ENCODE measurements at regions not wholly inside any gene's neighbourhood (a gene's known extent, or its start where the extent isn't known, plus 50 kb on each side); places are given as distances from the start of the nearest gene placed in this dataset.

DNA sequence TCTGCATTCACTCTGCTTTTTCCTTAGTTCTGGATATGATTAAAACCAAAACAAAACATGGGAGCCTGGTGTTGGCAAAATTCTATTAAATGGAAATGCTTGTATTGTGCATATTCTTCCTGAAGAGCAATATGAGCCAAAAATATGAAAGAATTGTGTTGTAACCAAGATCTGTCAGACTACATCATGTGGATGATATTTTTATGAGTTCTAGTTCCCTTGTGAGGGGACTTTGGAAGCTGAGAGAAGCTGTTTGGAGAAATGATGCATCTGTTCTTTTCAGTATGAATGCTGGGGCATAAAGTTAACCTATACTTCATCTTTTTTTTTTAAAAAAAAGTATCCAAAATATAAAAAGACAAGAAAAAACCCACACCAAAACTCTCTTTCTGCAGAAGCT, 782.7 kb downstream of the ANKRD7 start:
- no peak overlapping the region for H3K27ac Mint-ChIP-seq
- ChIA-PET CTCF (no interaction called here), POLR2A (no interaction called here)
- H3K9me3 Mint-ChIP-seq (ENCODE audit: insufficient read depth): peaks cover 2% of the 10 kb centered on the region
- H3K27me3 Mint-ChIP-seq: no peaks in the 10 kb centered on the region
- no peak overlapping the region for H3K27ac ChIP-seq (ENCODE audit: low read length in 2 of 2)
- H3K4me1 ChIP-seq (ENCODE audit: control insufficient read depth in 2 of 2, insufficient read depth in 2 of 2, low read length in 2 of 2): no peaks in the 10 kb centered on the region
- H3K9ac ChIP-seq (ENCODE audit: low read length): no peak overlapping the region
- H3K4me1 Mint-ChIP-seq: no peaks in the 10 kb centered on the region
- H3K4me2 ChIP-seq (replicated peaks; ENCODE audit: low read depth, low read length, poor library complexity, severe bottlenecking): no peak overlapping the region
- no peak for DNase-seq
- no peak for TF ChIP-seq EZH2 (IDR thresholded peaks at IDR 0.05; ENCODE audit: borderline replicate concordance, insufficient read depth, low read depth, low read length, poor library complexity, severe bottlenecking)
- TF ChIP-seq, protein P1, sequence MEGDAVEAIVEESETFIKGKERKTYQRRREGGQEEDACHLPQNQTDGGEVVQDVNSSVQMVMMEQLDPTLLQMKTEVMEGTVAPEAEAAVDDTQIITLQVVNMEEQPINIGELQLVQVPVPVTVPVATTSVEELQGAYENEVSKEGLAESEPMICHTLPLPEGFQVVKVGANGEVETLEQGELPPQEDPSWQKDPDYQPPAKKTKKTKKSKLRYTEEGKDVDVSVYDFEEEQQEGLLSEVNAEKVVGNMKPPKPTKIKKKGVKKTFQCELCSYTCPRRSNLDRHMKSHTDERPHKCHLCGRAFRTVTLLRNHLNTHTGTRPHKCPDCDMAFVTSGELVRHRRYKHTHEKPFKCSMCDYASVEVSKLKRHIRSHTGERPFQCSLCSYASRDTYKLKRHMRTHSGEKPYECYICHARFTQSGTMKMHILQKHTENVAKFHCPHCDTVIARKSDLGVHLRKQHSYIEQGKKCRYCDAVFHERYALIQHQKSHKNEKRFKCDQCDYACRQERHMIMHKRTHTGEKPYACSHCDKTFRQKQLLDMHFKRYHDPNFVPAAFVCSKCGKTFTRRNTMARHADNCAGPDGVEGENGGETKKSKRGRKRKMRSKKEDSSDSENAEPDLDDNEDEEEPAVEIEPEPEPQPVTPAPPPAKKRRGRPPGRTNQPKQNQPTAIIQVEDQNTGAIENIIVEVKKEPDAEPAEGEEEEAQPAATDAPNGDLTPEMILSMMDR (IDR thresholded peaks at IDR 0.05): no peak
- H3K9me3 ChIP-seq (ENCODE audit: control extremely low read depth in 1 of 3, control insufficient read depth in 2 of 3, insufficient read depth in 1 of 3, low read length in 2 of 3): no peaks in the 10 kb centered on the region
- H3K4me3 ChIP-seq (ENCODE audit: control extremely low read depth in 1 of 5, extremely low read depth in 1 of 5, insufficient read depth in 1 of 5, low read depth in 2 of 5, low read length in 4 of 5): no peak overlapping the region
- H3K79me2 ChIP-seq (ENCODE audit: control insufficient read depth, insufficient read depth, low read length): no peaks in the 10 kb centered on the region
- ATAC-seq (ENCODE audit: low read depth): no peak
- intact Hi-C loops (cut with micrococcal nuclease): no loop called here
- no peaks in the 10 kb centered on the region for H4K20me1 ChIP-seq (ENCODE audit: control insufficient read depth, insufficient read depth, low read length, poor library complexity, severe bottlenecking)
- no peaks in the 10 kb centered on the region for H3K36me3 ChIP-seq (replicated peaks in 1 of 2; ENCODE audit: control extremely low read depth in 1 of 2, control insufficient read depth in 1 of 2, extremely low read depth in 1 of 2, insufficient read depth in 2 of 2, low read length in 1 of 2)
- H3K27me3 ChIP-seq (replicated peaks in 1 of 4; ENCODE audit: control extremely low read depth in 1 of 4, control insufficient read depth in 3 of 4, insufficient read depth in 4 of 4, low read length in 3 of 4): no peaks in the 10 kb centered on the region
- H2AFZ ChIP-seq (ENCODE audit: insufficient read depth, low read depth, low read length, poor library complexity, severe bottlenecking): no peak overlapping the region
- H3K4me3 Mint-ChIP-seq: no peak overlapping the region

DNA sequence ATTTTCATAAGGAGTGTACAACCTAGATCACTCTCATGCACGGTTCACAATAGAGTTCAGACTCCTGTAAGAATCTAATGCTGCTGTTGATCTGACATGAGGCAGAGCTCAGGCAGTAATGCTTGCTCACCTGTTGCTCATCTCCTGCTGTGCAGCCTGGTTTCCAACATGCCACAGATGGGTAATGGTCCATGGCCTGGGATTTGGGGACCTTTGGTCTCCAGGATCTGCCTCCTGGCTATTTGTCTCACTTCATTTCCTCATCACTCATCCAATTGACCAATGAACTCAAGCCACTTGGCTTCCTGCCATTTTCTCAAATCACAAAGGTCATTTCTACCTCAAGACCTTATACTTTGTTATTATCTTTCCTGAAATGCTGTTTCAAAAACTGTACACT, 786.1 kb downstream of the ANKRD7 start:
- Histone ChIP-seq H3K27ac (ENCODE audit: low read length in 2 of 2) (no peak overlapping the region), H3K4me1 (ENCODE audit: control insufficient read depth in 2 of 2, insufficient read depth in 2 of 2, low read length in 2 of 2) (no peaks in the 10 kb centered on the region), H3K27me3 (replicated peaks in 1 of 4; ENCODE audit: control extremely low read depth in 1 of 4, control insufficient read depth in 3 of 4, insufficient read depth in 4 of 4, low read length in 3 of 4) (no peaks in the 10 kb centered on the region), H3K4me3 (ENCODE audit: control extremely low read depth in 1 of 5, extremely low read depth in 1 of 5, insufficient read depth in 1 of 5, low read depth in 2 of 5, low read length in 4 of 5) (no peak overlapping the region), H3K4me2 (replicated peaks; ENCODE audit: low read depth, low read length, poor library complexity, severe bottlenecking) (no peak overlapping the region), H3K36me3 (replicated peaks in 1 of 2; ENCODE audit: control extremely low read depth in 1 of 2, control insufficient read depth in 1 of 2, extremely low read depth in 1 of 2, insufficient read depth in 2 of 2, low read length in 1 of 2) (no peaks in the 10 kb centered on the region), H3K9ac (ENCODE audit: low read length) (no peak overlapping the region), H4K20me1 (ENCODE audit: control insufficient read depth, insufficient read depth, low read length, poor library complexity, severe bottlenecking) (no peaks in the 10 kb centered on the region), H3K9me3 (ENCODE audit: control extremely low read depth in 1 of 3, control insufficient read depth in 2 of 3, insufficient read depth in 1 of 3, low read length in 2 of 3) (no peaks in the 10 kb centered on the region), H2AFZ (ENCODE audit: insufficient read depth, low read depth, low read length, poor library complexity, severe bottlenecking) (no peak overlapping the region), H3K79me2 (ENCODE audit: control insufficient read depth, insufficient read depth, low read length) (no peaks in the 10 kb centered on the region)
- intact Hi-C loops (cut with micrococcal nuclease): no loop called here
- no CpG with 5 or more reads among the region's 1 CpG for WGBS (ENCODE audit: insufficient coverage)
- TF ChIP-seq EZH2 (IDR thresholded peaks at IDR 0.05; ENCODE audit: borderline replicate concordance, insufficient read depth, low read depth, low read length, poor library complexity, severe bottlenecking): no peak
- TF ChIP-seq, protein P1 (IDR thresholded peaks at IDR 0.05): no peak
- CTCF ChIA-PET: no interaction called here
- Mint-ChIP-seq H3K4me3 (no peak overlapping the region), H3K9me3 (ENCODE audit: insufficient read depth) (peaks cover 5% of the 10 kb centered on the region), H3K27me3 (no peaks in the 10 kb centered on the region), H3K4me1 (no peaks in the 10 kb centered on the region), H3K27ac (no peak overlapping the region)
- POLR2A ChIA-PET: no interaction called here
- ATAC-seq (ENCODE audit: low read depth) (no peak), DNase-seq (no peak)
